HepG2 (cell line): ENCODE measurements at regions not wholly inside any gene's neighbourhood (a gene's known extent, or its start where the extent isn't known, plus 50 kb on each side); places are given as distances from the start of the nearest gene placed in this dataset.
A peak's percentile ranks its signal among the peaks of the same experiment; 100 is the strongest.

ENCODE experiments used
- ATF1 ChIP-seq: IDR thresholded peaks from 2 replicates; pipeline ENCODE4 v1.6.1; 2016; ENCODE audit warnings: mild to moderate bottlenecking, control low read depth
- BHLHE40 ChIP-seq: IDR thresholded peaks from 2 replicates; pipeline ENCODE4 v1.6.1; 2011; ENCODE audit warnings: low read length, improper control_type of control experiment
- DMAP1 ChIP-seq: IDR thresholded peaks from 2 replicates; pipeline ENCODE4 v1.6.1; 2016
- KAT8 ChIP-seq: IDR thresholded peaks from 2 replicates; pipeline ENCODE4 v1.6.1; 2016; ENCODE audit warnings: missing genetic modification reagents, missing compliant biosample characterization
- KLF6 ChIP-seq: IDR thresholded peaks from 2 replicates; pipeline ENCODE4 v1.8.0; 2016; ENCODE audit warnings: missing biosample characterization, missing genetic modification reagents
- KLF9 ChIP-seq: IDR thresholded peaks from 2 replicates; pipeline ENCODE4 v1.6.1; 2016; ENCODE audit warnings: low read depth
- MXI1 ChIP-seq: IDR thresholded peaks from 3 replicates; pipeline ENCODE4 v1.6.1; 2012; ENCODE audit warnings: low read depth, low read length, inconsistent platforms, borderline replicate concordance
- MYC ChIP-seq: sonication (generic); formaldehyde crosslinking; IDR thresholded peaks from 2 replicates; pipeline ENCODE4 v1.9.0; 2021; ENCODE audit warnings: missing genetic modification reagents, borderline replicate concordance
- NR2F2 ChIP-seq: IDR thresholded peaks from 2 replicates; pipeline ENCODE4 v1.6.1; 2012; ENCODE audit warnings: low read depth, inconsistent platforms, borderline replicate concordance
- NRL ChIP-seq: sonication (generic); formaldehyde crosslinking; IDR thresholded peaks from 2 replicates; pipeline ENCODE4 v1.5.0; 2020; ENCODE audit warnings: missing genetic modification reagents, mild to moderate bottlenecking, moderate library complexity, borderline replicate concordance
- PHF20 ChIP-seq: sonication (generic); formaldehyde crosslinking; IDR thresholded peaks from 2 replicates; pipeline ENCODE4 v1.5.0; 2020; ENCODE audit warnings: mild to moderate bottlenecking, missing genetic modification reagents
- RAD51 ChIP-seq: fragments of 450-650 bp; IDR thresholded peaks from 2 replicates; pipeline ENCODE4 v1.6.1; 2016; ENCODE audit warnings: borderline replicate concordance
- TARDBP ChIP-seq: sonication (generic); formaldehyde crosslinking; IDR thresholded peaks from 2 replicates; pipeline ENCODE4 v1.8.0; 2022; ENCODE audit warnings: mild to moderate bottlenecking, missing genetic modification reagents
- TMF1 ChIP-seq: sonication (generic); formaldehyde crosslinking; IDR thresholded peaks from 2 replicates; pipeline ENCODE4 v1.8.1; 2022; ENCODE audit warnings: low read depth, missing genetic modification reagents
- ZBTB38 ChIP-seq: sonication (generic); formaldehyde crosslinking; IDR thresholded peaks from 2 replicates; pipeline ENCODE4 v1.5.1; 2020; ENCODE audit warnings: mild to moderate bottlenecking, missing genetic modification reagents
- ZBTB40 ChIP-seq, 2 experiments: fragments of 450-650 bp in 1 of 2; sonication (generic) in 1 of 2; formaldehyde crosslinking in 1 of 2; IDR thresholded peaks; 2 replicates each; pipeline versions ENCODE4 v1.6.1 to v1.8.0; 2016 to 2022; ENCODE audit warnings: antibody characterized with exemption in 1 of 2, mild to moderate bottlenecking in 1 of 2, missing genetic modification reagents in 1 of 2
- ZNF121 ChIP-seq: sonication (generic); formaldehyde crosslinking; IDR thresholded peaks from 2 replicates; pipeline ENCODE4 v1.5.0; 2020; ENCODE audit warnings: mild to moderate bottlenecking, missing genetic modification reagents
- ZNF264 ChIP-seq: sonication (generic); formaldehyde crosslinking; IDR thresholded peaks from 2 replicates; pipeline ENCODE4 v1.4.0; 2020; ENCODE audit warnings: missing genetic modification reagents
- ZSCAN21 ChIP-seq: sonication (generic); formaldehyde crosslinking; IDR thresholded peaks from 2 replicates; pipeline ENCODE4 v1.8.0; 2022; ENCODE audit warnings: mild to moderate bottlenecking, missing genetic modification reagents, moderate library complexity, borderline replicate concordance
- TF ChIP-seq, protein P1 (sequence below): sonication (generic); formaldehyde crosslinking; IDR thresholded peaks from 2 replicates; pipeline ENCODE4 v1.8.0; 2022; ENCODE audit warnings: missing genetic modification reagents, mild to moderate bottlenecking, borderline replicate concordance

DNA sequence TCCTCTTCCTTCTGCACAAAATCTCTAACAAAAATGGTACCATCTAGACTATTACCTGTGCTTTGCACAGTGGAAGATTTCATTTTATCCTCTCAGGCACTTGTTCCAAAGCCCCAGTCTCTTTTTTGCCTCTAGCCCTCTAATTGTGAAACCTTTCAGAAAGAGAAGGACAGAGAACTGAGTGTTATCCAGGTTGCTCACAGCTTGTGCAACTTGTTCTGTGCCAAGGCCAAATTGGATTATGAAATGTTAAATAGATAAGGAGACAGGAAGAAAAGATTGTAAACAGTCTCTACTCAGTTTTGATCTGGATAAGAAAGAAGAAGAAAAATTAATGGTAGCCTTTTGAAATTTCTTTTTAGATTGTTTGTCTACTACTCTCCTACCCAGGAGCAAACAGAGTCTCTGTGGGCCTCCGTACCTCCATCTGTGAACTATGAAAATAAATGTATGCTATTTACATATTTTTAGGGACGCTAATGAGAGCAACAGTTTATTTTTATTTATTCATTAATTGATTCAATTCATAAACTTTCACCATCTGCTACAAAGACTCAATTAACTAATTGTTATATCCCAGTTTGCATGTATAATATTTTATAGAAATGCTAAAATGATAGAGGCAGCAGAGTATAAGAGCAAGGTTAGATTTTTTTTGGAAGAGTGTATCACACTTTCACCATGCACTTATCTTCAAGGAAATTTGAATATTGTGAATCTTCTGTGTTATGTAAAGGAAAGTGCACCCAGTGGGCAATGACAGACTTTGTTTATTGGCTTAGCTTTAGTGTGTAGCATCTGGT lies 339.0 kb upstream of the ETAA1 start (continued):
- TF ChIP-seq ZBTB40 (IDR thresholded peaks at IDR 0.05), result no peak
- TF ChIP-seq ZBTB40 (CRISPR knock-in tag; IDR thresholded peaks at IDR 0.05), result no peak
- no peak for TF ChIP-seq PHF20 (CRISPR knock-in tag)
- TF ChIP-seq DMAP1 (CRISPR knock-in tag), result no peak
- no peak for TF ChIP-seq NR2F2
- peak; percentile 67 for TF ChIP-seq ATF1
- no peak for TF ChIP-seq MYC
- no peak for TF ChIP-seq TARDBP (CRISPR knock-in tag)
- no peak for TF ChIP-seq BHLHE40
- TF ChIP-seq ZSCAN21 (CRISPR knock-in tag), result no peak
- no peak for TF ChIP-seq ZNF121 (CRISPR knock-in tag)
- no peak for TF ChIP-seq RAD51
- TF ChIP-seq ZBTB38 (CRISPR knock-in tag), result no peak
- TF ChIP-seq, protein P1, sequence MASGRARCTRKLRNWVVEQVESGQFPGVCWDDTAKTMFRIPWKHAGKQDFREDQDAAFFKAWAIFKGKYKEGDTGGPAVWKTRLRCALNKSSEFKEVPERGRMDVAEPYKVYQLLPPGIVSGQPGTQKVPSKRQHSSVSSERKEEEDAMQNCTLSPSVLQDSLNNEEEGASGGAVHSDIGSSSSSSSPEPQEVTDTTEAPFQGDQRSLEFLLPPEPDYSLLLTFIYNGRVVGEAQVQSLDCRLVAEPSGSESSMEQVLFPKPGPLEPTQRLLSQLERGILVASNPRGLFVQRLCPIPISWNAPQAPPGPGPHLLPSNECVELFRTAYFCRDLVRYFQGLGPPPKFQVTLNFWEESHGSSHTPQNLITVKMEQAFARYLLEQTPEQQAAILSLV (CRISPR knock-in tag), result no peak
- no peak for TF ChIP-seq KLF9 (CRISPR knock-in tag)
- TF ChIP-seq KAT8 (CRISPR knock-in tag), result peak; percentile 77; the same call in 1 of the 2 replicates
- no peak for TF ChIP-seq NRL (CRISPR knock-in tag)
- no peak for TF ChIP-seq KLF6
- TF ChIP-seq ZNF264, result peak; percentile 41; the same call in 1 of the 2 replicates
- TF ChIP-seq MXI1, result no peak
- no peak for TF ChIP-seq TMF1
